GM10248 (cell line): ENCODE measurements at regions not wholly inside any gene's neighbourhood (a gene's known extent, or its start where the extent isn't known, plus 50 kb on each side); places are given as distances from the start of the nearest gene placed in this dataset.
A peak's percentile ranks its signal among the peaks of the same experiment; 100 is the strongest.

Experiments
- CTCF ChIA-PET: fragments of 300-600 bp; sonication (Branson Sonifier 250); formaldehyde crosslinking; extraction: SDS; loops from one replicate; lab custom pipeline; 2021; ENCODE audit warnings: antibody characterized with exemption; lab: Yijun Ruan, JAX
- POLR2A ChIA-PET: fragments of 350-650 bp; sonication (Branson Sonifier 250); formaldehyde crosslinking; extraction: SDS; loops from one replicate; lab custom pipeline; 2020; ENCODE audit warnings: antibody characterized with exemption; lab: Yijun Ruan, JAX
- DNase-seq: peaks from one replicate; pipeline ENCODE4 v3.0.0; 2012; ENCODE audit errors: extremely low spot score
- CTCF ChIP-seq: IDR thresholded peaks from 2 replicates; pipeline ENCODE4 v1.5.1; 2012; ENCODE audit warnings: mild to moderate bottlenecking, low read depth; ENCODE audit errors: extremely low read depth, missing control alignments, control extremely low read depth

- no peak for TF ChIP-seq CTCF
- ChIA-PET POLR2A (no interaction called here), CTCF (interaction anchor here (2.1 kb wide), 1 partner anchor 8 kb away, joined by 8 read pairs; no protein-coding TSS in a partner anchor)
- DNase-seq = no peak
Measured at GRCh38 chr9:108766626-108767161, 89.1 kb downstream of the ACTL7B start.

GRCh38 chr9:108765265-108765664 is 90.5 kb downstream of the ACTL7B start:
- no peak for TF ChIP-seq CTCF
- ChIA-PET CTCF (interaction anchor here (1.5 kb wide), 1 partner anchor 9 kb away, joined by 5 read pairs; no protein-coding TSS in a partner anchor), POLR2A (no interaction called here)
- DNase-seq = no peak

- CTCF ChIA-PET = interaction anchor here (0.7 to 2.1 kb wide), 14 partner anchors 9 to 1629 kb away, joined by 3 to 11 read pairs (median 5); no protein-coding TSS in a partner anchor
- POLR2A ChIA-PET = no interaction called here
- no peak for TF ChIP-seq CTCF
- no peak for DNase-seq
Measured at GRCh38 chr9:108762348-108763055, 93.3 kb downstream of the ACTL7B start.

DNA sequence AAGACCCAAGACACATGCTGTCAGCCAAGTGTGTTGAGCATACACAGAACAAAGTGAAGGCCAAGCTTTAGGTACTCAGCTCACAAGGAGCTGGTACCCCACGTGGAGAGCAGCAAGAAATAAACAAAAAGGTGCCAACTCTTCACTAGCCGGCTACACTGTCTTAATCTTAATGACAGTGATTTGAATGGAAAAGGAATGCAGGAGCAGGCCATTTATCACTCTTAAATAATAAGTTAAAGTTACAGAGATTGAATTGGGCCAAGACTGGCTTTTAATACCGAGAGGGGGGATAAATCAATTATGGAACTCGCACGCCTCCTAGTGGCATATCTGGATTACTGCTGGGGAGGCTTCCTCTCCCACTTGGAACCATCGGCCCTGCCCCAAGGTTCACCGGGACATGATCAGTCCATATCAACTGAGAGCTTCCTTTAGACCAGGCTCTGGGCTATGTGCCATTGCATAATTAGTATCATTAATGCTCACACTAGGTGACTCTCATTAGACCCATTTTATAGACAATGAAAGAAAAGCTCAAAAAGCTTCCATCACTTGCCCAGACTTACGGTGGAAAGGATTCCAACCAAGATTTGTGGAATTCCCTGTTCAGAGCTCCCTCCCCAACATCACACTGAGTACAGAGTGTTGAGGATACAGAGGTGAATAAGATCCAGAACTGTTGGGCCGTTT is 94.0 kb downstream of the ACTL7B start:
- POLR2A ChIA-PET = no interaction called here
- CTCF ChIA-PET = interaction anchor here (0.7 to 2.1 kb wide), 18 partner anchors 9 to 1629 kb away, joined by 3 to 11 read pairs (median 4); no protein-coding TSS in a partner anchor
- TF ChIP-seq CTCF = peak; percentile 68
- DNase-seq = peak; percentile 66

DNA sequence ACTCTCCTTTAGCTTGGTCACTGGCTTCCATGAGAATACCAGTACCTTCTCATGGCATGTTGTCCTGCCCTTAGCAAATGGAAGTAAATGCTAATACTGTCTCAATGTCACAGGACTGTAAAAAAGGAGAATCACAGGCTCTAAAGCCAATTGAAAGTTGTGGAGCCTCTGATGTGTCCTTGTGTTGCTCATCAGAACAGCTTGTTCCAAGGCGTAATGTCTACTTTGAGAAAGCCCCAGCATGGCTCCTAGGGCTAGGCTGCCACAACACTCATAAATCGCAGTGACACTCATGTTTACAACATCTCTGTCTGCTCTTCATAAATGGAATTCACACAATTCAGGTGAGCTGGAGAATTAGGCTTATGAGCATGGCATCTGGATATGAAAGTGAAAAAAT is 94.9 kb downstream of the ACTL7B start:
- TF ChIP-seq CTCF = no peak
- CTCF ChIA-PET = interaction anchor here (0.9 to 2.1 kb wide), 9 partner anchors 11 to 1338 kb away, joined by 3 to 11 read pairs (median 8); no protein-coding TSS in a partner anchor
- POLR2A ChIA-PET = no interaction called here
- DNase-seq = no peak

- TF ChIP-seq CTCF = no peak
- DNase-seq = no peak
- ChIA-PET POLR2A (no interaction called here), CTCF (interaction anchor here (1.3 to 2.3 kb wide), 3 partner anchors 8 to 1335 kb away, joined by 3 to 8 read pairs (median 5); no protein-coding TSS in a partner anchor)
Measured at GRCh38 chr9:108759835-108760234, 96.0 kb downstream of the ACTL7B start.
